ENCODE measurements at regions not wholly inside any gene's neighbourhood (a gene's known extent, or its start where the extent isn't known, plus 50 kb on each side); places are given as distances from the start of the nearest gene placed in this dataset.

DNA sequence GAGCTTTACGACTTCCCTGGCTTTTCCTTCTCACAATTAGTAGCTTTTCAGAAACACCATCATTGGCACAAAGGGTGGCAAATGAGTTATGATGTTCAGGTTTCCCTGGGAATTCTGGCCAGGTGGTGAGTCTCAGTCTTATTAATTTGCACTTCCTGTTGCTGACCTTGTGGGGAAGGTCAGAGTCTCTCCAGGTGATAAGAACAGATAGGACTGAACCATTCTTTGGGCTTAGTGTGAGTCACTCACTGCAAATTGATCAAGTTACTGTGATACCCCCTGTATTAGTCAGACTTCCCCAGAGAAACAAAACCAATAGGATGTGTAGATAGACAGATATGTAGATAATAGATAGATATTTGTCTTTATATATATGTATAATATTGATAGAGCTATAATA lies 53.8 kb upstream of the RANBP3L start:
- Mint-ChIP-seq H3K4me1 (ENCODE audit: unreplicated experiment) (peaks cover 8% of the 10 kb centered on the region), H3K4me3 (ENCODE audit: unreplicated experiment) (no peak overlapping the region), H3K9me3 (ENCODE audit: unreplicated experiment) (no peaks in the 10 kb centered on the region), H3K27ac (ENCODE audit: unreplicated experiment) (no peak overlapping the region), H3K36me3 (ENCODE audit: unreplicated experiment) (no peaks in the 10 kb centered on the region), H3K27me3 (ENCODE audit: unreplicated experiment) (peaks cover 10% of the 10 kb centered on the region)
- TF ChIP-seq, protein P1, sequence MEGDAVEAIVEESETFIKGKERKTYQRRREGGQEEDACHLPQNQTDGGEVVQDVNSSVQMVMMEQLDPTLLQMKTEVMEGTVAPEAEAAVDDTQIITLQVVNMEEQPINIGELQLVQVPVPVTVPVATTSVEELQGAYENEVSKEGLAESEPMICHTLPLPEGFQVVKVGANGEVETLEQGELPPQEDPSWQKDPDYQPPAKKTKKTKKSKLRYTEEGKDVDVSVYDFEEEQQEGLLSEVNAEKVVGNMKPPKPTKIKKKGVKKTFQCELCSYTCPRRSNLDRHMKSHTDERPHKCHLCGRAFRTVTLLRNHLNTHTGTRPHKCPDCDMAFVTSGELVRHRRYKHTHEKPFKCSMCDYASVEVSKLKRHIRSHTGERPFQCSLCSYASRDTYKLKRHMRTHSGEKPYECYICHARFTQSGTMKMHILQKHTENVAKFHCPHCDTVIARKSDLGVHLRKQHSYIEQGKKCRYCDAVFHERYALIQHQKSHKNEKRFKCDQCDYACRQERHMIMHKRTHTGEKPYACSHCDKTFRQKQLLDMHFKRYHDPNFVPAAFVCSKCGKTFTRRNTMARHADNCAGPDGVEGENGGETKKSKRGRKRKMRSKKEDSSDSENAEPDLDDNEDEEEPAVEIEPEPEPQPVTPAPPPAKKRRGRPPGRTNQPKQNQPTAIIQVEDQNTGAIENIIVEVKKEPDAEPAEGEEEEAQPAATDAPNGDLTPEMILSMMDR (IDR thresholded peaks at IDR 0.05), result no peak
- DNase-seq (ENCODE audit: extremely low spot score, unreplicated experiment), result no peak

DNA sequence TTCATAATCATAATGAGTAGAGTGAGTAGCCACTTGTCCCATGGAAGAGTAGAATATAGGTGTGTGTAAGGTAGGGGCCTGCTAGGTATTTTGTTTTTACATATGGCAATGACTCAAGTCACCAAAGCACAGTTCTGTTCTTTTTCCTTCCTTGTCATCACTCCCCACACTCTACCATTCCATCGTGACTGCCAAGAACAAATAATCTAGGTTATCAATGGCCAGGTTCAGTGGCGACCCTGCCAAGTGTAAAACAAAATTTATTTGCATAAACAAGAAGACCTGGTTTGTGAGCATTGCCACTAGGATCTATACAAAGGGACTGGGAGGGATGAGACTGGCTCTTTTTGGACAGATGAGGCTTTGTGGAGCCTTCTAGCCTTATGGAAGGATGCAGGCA lies 55.2 kb upstream of the RANBP3L start:
- H3K27ac Mint-ChIP-seq (ENCODE audit: unreplicated experiment), result no peak overlapping the region
- no peaks in the 10 kb centered on the region for H3K36me3 Mint-ChIP-seq (ENCODE audit: unreplicated experiment)
- no peak for DNase-seq (ENCODE audit: extremely low spot score, unreplicated experiment)
- peaks cover 8% of the 10 kb centered on the region for H3K27me3 Mint-ChIP-seq (ENCODE audit: unreplicated experiment)
- TF ChIP-seq, protein P1 (IDR thresholded peaks at IDR 0.05), result no peak
- H3K9me3 Mint-ChIP-seq (ENCODE audit: unreplicated experiment), result no peaks in the 10 kb centered on the region
- peaks cover 9% of the 10 kb centered on the region for H3K4me1 Mint-ChIP-seq (ENCODE audit: unreplicated experiment)
- no peak overlapping the region for H3K4me3 Mint-ChIP-seq (ENCODE audit: unreplicated experiment)

DNA sequence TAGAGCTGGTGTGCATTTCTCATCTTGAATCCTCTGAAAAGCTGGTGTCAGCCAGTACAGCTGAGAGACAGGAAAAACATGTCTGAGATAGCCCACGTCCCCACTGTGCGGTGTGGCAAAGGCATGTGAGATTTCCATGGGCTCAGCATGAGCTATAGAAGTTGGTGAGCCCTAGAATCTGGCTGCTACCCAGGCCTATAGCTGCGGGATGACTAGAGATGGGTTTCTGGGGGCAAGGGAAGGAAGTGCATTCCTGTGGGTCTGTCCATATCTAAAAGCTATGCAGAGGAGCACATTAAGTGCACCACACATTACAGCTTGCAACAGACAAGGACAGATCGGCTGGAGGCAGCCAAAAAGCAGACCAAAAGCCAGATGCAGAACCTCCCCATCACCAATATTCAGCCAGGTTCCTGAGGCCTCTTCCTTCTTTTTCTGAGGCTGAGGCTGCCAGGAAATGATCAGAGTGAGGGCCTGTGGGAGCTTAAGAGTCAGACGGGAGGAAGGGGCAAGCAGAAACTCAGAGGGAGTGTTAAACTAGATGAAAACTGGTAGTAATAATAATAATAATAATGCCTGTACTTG lies 55.8 kb upstream of the RANBP3L start:
- TF ChIP-seq, protein P1 (IDR thresholded peaks at IDR 0.05), result no peak
- Mint-ChIP-seq H3K27ac (ENCODE audit: unreplicated experiment) (no peak overlapping the region), H3K9me3 (ENCODE audit: unreplicated experiment) (no peaks in the 10 kb centered on the region), H3K4me1 (ENCODE audit: unreplicated experiment) (peaks cover 9% of the 10 kb centered on the region), H3K27me3 (ENCODE audit: unreplicated experiment) (peaks cover 8% of the 10 kb centered on the region), H3K36me3 (ENCODE audit: unreplicated experiment) (no peaks in the 10 kb centered on the region), H3K4me3 (ENCODE audit: unreplicated experiment) (no peak overlapping the region)
- no peak for DNase-seq (ENCODE audit: extremely low spot score, unreplicated experiment)

DNA sequence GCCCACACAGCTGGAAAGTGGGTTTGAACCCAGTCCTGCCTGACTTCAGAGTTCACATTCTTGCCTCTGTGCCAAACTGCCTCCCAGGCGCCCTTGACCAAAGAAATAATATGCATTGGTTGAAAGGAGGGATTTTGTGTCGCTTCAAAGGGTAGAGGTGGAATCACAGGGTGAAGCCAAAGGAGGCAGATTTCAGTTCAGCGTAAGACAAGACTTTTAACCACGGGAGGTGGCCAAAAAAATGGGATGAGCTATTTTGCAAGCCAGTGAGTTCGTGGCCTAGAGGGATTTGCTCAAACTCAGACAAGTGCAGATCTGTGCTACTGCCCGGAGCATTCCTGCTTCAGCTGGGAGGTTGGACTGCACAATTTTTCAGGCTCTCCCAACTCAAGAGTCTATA lies 57.6 kb upstream of the RANBP3L start:
- DNase-seq (ENCODE audit: extremely low spot score, unreplicated experiment), result no peak
- H3K4me3 Mint-ChIP-seq (ENCODE audit: unreplicated experiment), result no peak overlapping the region
- H3K4me1 Mint-ChIP-seq (ENCODE audit: unreplicated experiment), result peaks cover 9% of the 10 kb centered on the region
- no peak overlapping the region for H3K27ac Mint-ChIP-seq (ENCODE audit: unreplicated experiment)
- H3K9me3 Mint-ChIP-seq (ENCODE audit: unreplicated experiment), result no peaks in the 10 kb centered on the region
- no peaks in the 10 kb centered on the region for H3K36me3 Mint-ChIP-seq (ENCODE audit: unreplicated experiment)
- peaks cover 5% of the 10 kb centered on the region for H3K27me3 Mint-ChIP-seq (ENCODE audit: unreplicated experiment)
- TF ChIP-seq, protein P1 (IDR thresholded peaks at IDR 0.05), result no peak

DNA sequence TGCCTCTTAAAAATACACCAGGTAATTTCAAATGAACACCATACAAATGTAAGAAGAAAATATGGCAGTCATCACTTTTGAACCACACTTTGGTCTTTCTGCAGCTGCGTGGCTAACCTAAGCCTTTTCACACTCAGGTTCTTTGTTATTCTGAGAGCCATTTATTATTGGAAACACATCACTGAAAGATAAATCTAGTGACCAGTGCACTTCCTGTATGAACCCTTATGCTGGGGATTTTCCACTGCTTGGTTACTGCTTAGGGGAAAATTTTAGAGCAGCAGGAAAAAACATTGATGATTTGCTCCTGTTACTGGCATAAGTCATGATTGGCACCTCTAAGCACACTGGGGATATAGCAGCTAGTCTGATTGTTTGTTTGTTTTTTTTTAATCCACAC lies 58.6 kb upstream of the RANBP3L start:
- no peak for DNase-seq (ENCODE audit: extremely low spot score, unreplicated experiment)
- H3K27ac Mint-ChIP-seq (ENCODE audit: unreplicated experiment), result no peak overlapping the region
- TF ChIP-seq, protein P1 (IDR thresholded peaks at IDR 0.05), result no peak
- H3K27me3 Mint-ChIP-seq (ENCODE audit: unreplicated experiment), result peaks cover 5% of the 10 kb centered on the region
- no peaks in the 10 kb centered on the region for H3K9me3 Mint-ChIP-seq (ENCODE audit: unreplicated experiment)
- peaks cover 9% of the 10 kb centered on the region for H3K4me1 Mint-ChIP-seq (ENCODE audit: unreplicated experiment)
- H3K36me3 Mint-ChIP-seq (ENCODE audit: unreplicated experiment), result no peaks in the 10 kb centered on the region
- no peak overlapping the region for H3K4me3 Mint-ChIP-seq (ENCODE audit: unreplicated experiment)
